ENCODE measurements at regions not wholly inside any gene's neighbourhood (a gene's known extent, or its start where the extent isn't known, plus 50 kb on each side); places are given as distances from the start of the nearest gene placed in this dataset.

DNA sequence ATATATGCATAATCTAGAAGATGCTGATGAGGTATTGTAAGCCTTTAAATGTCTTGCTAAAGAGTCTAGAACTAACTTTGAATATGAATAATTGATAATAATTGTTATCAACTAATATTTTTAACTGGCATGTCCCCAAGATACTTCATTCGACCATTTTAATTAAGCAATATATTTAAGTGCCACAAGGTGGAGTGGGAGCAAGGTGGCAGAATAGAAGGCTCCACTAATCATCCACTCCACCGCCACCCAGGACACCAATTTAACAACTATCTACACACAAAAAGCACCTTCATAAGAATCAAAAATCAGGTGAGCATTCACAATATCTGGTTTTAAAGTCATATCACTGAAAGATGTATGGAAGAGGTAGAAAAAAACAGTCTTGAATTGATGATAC is 409.6 kb downstream of the SEC23A start:
- Histone ChIP-seq H3K4me1 (ENCODE audit: control insufficient read depth, extremely low read depth, insufficient read depth, low read length) (no peaks in the 10 kb centered on the region), H3K4me3 (replicated peaks in 1 of 4; ENCODE audit: control extremely low read depth in 1 of 4, insufficient read depth in 1 of 4, low read depth in 3 of 4, low read length in 4 of 4) (no peak overlapping the region), H4K20me1 (ENCODE audit: control insufficient read depth, extremely low read depth, insufficient read depth, low read length) (no peaks in the 10 kb centered on the region), H3K9me3 (ENCODE audit: control insufficient read depth, insufficient read depth, low read depth, low read length) (no peaks in the 10 kb centered on the region), H3K36me3 (ENCODE audit: control insufficient read depth, insufficient read depth, low read length) (no peaks in the 10 kb centered on the region), H3K4me2 (ENCODE audit: extremely low read depth, insufficient read depth, low read length) (no peak overlapping the region), H3K27me3 (ENCODE audit: control insufficient read depth, insufficient read depth, low read length) (no peaks in the 10 kb centered on the region), H2AFZ (ENCODE audit: low read length) (no peak overlapping the region), H3K79me2 (ENCODE audit: control insufficient read depth, insufficient read depth, low read length) (no peaks in the 10 kb centered on the region), H3K27ac (ENCODE audit: insufficient read depth, low read length) (no peak overlapping the region), H3K9ac (ENCODE audit: insufficient read depth, low read length) (no peak overlapping the region)
- TF ChIP-seq, protein P1, sequence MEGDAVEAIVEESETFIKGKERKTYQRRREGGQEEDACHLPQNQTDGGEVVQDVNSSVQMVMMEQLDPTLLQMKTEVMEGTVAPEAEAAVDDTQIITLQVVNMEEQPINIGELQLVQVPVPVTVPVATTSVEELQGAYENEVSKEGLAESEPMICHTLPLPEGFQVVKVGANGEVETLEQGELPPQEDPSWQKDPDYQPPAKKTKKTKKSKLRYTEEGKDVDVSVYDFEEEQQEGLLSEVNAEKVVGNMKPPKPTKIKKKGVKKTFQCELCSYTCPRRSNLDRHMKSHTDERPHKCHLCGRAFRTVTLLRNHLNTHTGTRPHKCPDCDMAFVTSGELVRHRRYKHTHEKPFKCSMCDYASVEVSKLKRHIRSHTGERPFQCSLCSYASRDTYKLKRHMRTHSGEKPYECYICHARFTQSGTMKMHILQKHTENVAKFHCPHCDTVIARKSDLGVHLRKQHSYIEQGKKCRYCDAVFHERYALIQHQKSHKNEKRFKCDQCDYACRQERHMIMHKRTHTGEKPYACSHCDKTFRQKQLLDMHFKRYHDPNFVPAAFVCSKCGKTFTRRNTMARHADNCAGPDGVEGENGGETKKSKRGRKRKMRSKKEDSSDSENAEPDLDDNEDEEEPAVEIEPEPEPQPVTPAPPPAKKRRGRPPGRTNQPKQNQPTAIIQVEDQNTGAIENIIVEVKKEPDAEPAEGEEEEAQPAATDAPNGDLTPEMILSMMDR (conservative IDR thresholded peaks at IDR 0.05 in 1 of 2, IDR thresholded peaks at IDR 0.05 in 1 of 2; ENCODE audit: low read depth in 1 of 2, low read length in 2 of 2): no peak
- TF ChIP-seq EZH2 (IDR thresholded peaks at IDR 0.05; ENCODE audit: low read length, missing control alignments): no peak
- DNase-seq (ENCODE audit: low read depth in 2 of 2): no peak

DNA sequence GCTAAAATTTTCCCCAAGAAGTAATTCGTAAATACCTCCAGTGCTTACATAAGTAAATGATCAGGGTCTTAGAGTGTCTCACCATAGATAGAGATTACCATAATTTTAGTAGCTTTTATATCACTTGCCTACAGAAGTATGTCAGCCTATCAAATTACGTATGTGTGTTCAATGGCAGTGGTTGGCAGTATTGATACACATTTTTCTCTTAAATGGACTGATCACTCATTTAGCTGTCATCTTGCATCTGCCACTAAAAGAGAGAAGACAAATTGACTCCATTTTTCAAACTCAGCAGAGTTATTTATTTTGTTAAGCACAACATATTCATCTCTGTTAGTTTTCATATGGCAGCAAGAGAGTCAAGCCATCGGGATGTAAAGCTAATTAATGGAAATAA is 413.1 kb upstream of the CLEC14A start:
- no peaks in the 10 kb centered on the region for H3K79me2 ChIP-seq (ENCODE audit: control insufficient read depth, insufficient read depth, low read length)
- H3K9me3 ChIP-seq (ENCODE audit: control insufficient read depth, insufficient read depth, low read depth, low read length): no peaks in the 10 kb centered on the region
- H3K4me2 ChIP-seq (ENCODE audit: extremely low read depth, insufficient read depth, low read length): no peak overlapping the region
- no peak overlapping the region for H2AFZ ChIP-seq (ENCODE audit: low read length)
- no peak for TF ChIP-seq EZH2 (IDR thresholded peaks at IDR 0.05; ENCODE audit: low read length, missing control alignments)
- TF ChIP-seq, protein P1 (conservative IDR thresholded peaks at IDR 0.05 in 1 of 2, IDR thresholded peaks at IDR 0.05 in 1 of 2; ENCODE audit: low read depth in 1 of 2, low read length in 2 of 2): no peak
- no peak overlapping the region for H3K4me3 ChIP-seq (replicated peaks in 1 of 4; ENCODE audit: control extremely low read depth in 1 of 4, insufficient read depth in 1 of 4, low read depth in 3 of 4, low read length in 4 of 4)
- no peaks in the 10 kb centered on the region for H3K36me3 ChIP-seq (ENCODE audit: control insufficient read depth, insufficient read depth, low read length)
- no peaks in the 10 kb centered on the region for H4K20me1 ChIP-seq (ENCODE audit: control insufficient read depth, extremely low read depth, insufficient read depth, low read length)
- DNase-seq (ENCODE audit: low read depth in 2 of 2): no peak
- H3K9ac ChIP-seq (ENCODE audit: insufficient read depth, low read length): no peak overlapping the region
- H3K4me1 ChIP-seq (ENCODE audit: control insufficient read depth, extremely low read depth, insufficient read depth, low read length): no peaks in the 10 kb centered on the region
- no peaks in the 10 kb centered on the region for H3K27me3 ChIP-seq (ENCODE audit: control insufficient read depth, insufficient read depth, low read length)
- no peak overlapping the region for H3K27ac ChIP-seq (ENCODE audit: insufficient read depth, low read length)

DNA sequence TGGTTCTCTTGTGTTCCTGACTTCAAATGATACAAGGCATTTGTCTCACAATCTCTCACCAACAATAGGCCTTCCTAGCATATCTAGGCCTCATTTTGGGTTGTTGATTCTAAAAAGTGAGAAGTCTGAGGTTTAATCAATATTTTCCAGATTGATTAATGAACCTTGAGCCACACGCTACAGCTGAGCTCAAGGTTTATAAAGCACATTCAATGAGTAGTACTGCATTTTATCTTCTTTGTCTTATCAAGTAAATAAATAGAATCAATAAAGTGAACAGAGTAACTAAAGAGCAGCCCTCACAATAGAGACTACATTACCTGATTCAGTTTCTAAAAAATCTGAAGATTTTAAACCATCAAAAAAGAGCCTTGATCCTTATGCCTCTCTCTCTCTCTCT is 407.5 kb upstream of the CLEC14A start:
- DNase-seq (ENCODE audit: low read depth in 2 of 2): no peak
- H3K9ac ChIP-seq (ENCODE audit: insufficient read depth, low read length): no peak overlapping the region
- no peak overlapping the region for H3K4me2 ChIP-seq (ENCODE audit: extremely low read depth, insufficient read depth, low read length)
- no peaks in the 10 kb centered on the region for H3K27me3 ChIP-seq (ENCODE audit: control insufficient read depth, insufficient read depth, low read length)
- no peak overlapping the region for H3K4me3 ChIP-seq (replicated peaks in 1 of 4; ENCODE audit: control extremely low read depth in 1 of 4, insufficient read depth in 1 of 4, low read depth in 3 of 4, low read length in 4 of 4)
- H3K9me3 ChIP-seq (ENCODE audit: control insufficient read depth, insufficient read depth, low read depth, low read length): no peaks in the 10 kb centered on the region
- H4K20me1 ChIP-seq (ENCODE audit: control insufficient read depth, extremely low read depth, insufficient read depth, low read length): no peaks in the 10 kb centered on the region
- H2AFZ ChIP-seq (ENCODE audit: low read length): no peak overlapping the region
- H3K4me1 ChIP-seq (ENCODE audit: control insufficient read depth, extremely low read depth, insufficient read depth, low read length): no peaks in the 10 kb centered on the region
- H3K36me3 ChIP-seq (ENCODE audit: control insufficient read depth, insufficient read depth, low read length): no peaks in the 10 kb centered on the region
- TF ChIP-seq, protein P1 (conservative IDR thresholded peaks at IDR 0.05 in 1 of 2, IDR thresholded peaks at IDR 0.05 in 1 of 2; ENCODE audit: low read depth in 1 of 2, low read length in 2 of 2): no peak
- no peak for TF ChIP-seq EZH2 (IDR thresholded peaks at IDR 0.05; ENCODE audit: low read length, missing control alignments)
- no peaks in the 10 kb centered on the region for H3K79me2 ChIP-seq (ENCODE audit: control insufficient read depth, insufficient read depth, low read length)
- no peak overlapping the region for H3K27ac ChIP-seq (ENCODE audit: insufficient read depth, low read length)

Measured in fibroblast of lung (primary cell).